ENCODE measurements at regions not wholly inside any gene's neighbourhood (a gene's known extent, or its start where the extent isn't known, plus 50 kb on each side); places are given as distances from the start of the nearest gene placed in this dataset.

DNA sequence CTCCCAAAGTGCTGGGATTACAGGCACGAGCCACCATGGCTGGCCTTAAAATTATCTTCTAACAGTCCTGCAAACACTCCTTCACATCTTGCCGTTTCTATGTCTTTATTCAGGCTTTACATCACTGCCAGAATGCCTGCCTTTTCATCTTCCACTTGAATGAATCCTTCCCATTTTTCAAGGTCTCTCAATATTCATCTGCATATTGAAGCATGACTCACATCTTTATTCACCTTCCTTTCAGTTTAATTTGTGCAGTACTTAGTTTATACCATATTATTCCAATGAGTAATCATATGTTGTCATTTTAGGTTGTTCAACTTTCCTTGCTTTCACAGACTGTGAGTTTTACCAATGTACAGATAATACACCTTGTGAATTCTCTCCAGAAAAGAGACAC, 510.1 kb upstream of the PIK3C3 start:
- no peak for DNase-seq (ENCODE audit: low spot score)
- Histone ChIP-seq H3K79me2 (ENCODE audit: low read depth) (no peaks in the 10 kb centered on the region), H2AFZ (replicated peaks) (no peak overlapping the region), H3K9ac (no peak overlapping the region), H3K4me1 (no peaks in the 10 kb centered on the region), H4K20me1 (ENCODE audit: low read depth) (no peaks in the 10 kb centered on the region), H3F3A (ENCODE audit: low read depth) (no peaks in the 10 kb centered on the region), H3K27me3 (no peaks in the 10 kb centered on the region), H3K4me2 (no peak overlapping the region), H3K9me3 (ENCODE audit: low read depth) (no peaks in the 10 kb centered on the region), H3K27ac (no peak overlapping the region), H3K36me3 (no peaks in the 10 kb centered on the region), H3K4me3 (no peak overlapping the region)
- peaks cover 3% of the 10 kb centered on the region for H3K4me1 Mint-ChIP-seq
- no peak overlapping the region for H3K27ac Mint-ChIP-seq
- peaks cover 3% of the 10 kb centered on the region for H3K9me3 Mint-ChIP-seq
- no peaks in the 10 kb centered on the region for H3K36me3 Mint-ChIP-seq
- no peak for TF ChIP-seq EZH2 (IDR thresholded peaks at IDR 0.05)
- no peak for TF ChIP-seq EZH2phosphoT487 (IDR thresholded peaks at IDR 0.05)
- TF ChIP-seq, protein P1, sequence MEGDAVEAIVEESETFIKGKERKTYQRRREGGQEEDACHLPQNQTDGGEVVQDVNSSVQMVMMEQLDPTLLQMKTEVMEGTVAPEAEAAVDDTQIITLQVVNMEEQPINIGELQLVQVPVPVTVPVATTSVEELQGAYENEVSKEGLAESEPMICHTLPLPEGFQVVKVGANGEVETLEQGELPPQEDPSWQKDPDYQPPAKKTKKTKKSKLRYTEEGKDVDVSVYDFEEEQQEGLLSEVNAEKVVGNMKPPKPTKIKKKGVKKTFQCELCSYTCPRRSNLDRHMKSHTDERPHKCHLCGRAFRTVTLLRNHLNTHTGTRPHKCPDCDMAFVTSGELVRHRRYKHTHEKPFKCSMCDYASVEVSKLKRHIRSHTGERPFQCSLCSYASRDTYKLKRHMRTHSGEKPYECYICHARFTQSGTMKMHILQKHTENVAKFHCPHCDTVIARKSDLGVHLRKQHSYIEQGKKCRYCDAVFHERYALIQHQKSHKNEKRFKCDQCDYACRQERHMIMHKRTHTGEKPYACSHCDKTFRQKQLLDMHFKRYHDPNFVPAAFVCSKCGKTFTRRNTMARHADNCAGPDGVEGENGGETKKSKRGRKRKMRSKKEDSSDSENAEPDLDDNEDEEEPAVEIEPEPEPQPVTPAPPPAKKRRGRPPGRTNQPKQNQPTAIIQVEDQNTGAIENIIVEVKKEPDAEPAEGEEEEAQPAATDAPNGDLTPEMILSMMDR (IDR thresholded peaks at IDR 0.05) = no peak
- H3K4me3 Mint-ChIP-seq = no peak overlapping the region
- H3K27me3 Mint-ChIP-seq (ENCODE audit: insufficient read depth, low read depth) = peaks cover 2% of the 10 kb centered on the region

DNA sequence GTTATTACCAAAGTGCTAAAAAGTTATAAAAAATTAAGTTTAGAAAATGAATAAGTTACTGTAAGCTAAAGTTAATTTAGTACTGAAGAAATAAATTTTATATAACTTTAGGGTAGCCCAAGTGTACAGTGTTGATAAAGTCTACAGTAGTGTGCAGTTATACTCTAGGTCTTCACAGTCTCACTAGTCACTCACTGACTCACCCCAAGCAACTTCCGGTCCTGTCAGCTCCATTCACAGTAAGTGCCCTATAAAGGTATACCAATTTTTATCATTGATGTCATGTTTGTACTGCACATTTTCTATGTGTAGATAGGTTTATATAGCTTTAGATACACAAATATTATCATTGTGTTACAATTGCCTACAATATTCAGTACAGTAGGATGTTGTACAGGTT, 518.3 kb upstream of the PIK3C3 start:
- Histone ChIP-seq H3K79me2 (ENCODE audit: low read depth) (no peaks in the 10 kb centered on the region), H3K4me3 (no peak overlapping the region), H3K9me3 (ENCODE audit: low read depth) (no peaks in the 10 kb centered on the region), H3F3A (ENCODE audit: low read depth) (no peaks in the 10 kb centered on the region), H3K27me3 (no peaks in the 10 kb centered on the region), H3K4me1 (no peaks in the 10 kb centered on the region), H4K20me1 (ENCODE audit: low read depth) (no peaks in the 10 kb centered on the region), H3K36me3 (no peaks in the 10 kb centered on the region), H3K27ac (no peak overlapping the region), H2AFZ (replicated peaks) (no peak overlapping the region), H3K4me2 (no peak overlapping the region), H3K9ac (no peak overlapping the region)
- Mint-ChIP-seq H3K4me3 (no peak overlapping the region), H3K27ac (no peak overlapping the region), H3K4me1 (no peaks in the 10 kb centered on the region), H3K27me3 (ENCODE audit: insufficient read depth, low read depth) (peaks cover 5% of the 10 kb centered on the region), H3K9me3 (peaks cover 10% of the 10 kb centered on the region), H3K36me3 (no peaks in the 10 kb centered on the region)
- TF ChIP-seq EZH2 (IDR thresholded peaks at IDR 0.05) = no peak
- TF ChIP-seq, protein P1 (IDR thresholded peaks at IDR 0.05) = no peak
- TF ChIP-seq EZH2phosphoT487 (IDR thresholded peaks at IDR 0.05) = no peak
- DNase-seq (ENCODE audit: low spot score) = no peak

DNA sequence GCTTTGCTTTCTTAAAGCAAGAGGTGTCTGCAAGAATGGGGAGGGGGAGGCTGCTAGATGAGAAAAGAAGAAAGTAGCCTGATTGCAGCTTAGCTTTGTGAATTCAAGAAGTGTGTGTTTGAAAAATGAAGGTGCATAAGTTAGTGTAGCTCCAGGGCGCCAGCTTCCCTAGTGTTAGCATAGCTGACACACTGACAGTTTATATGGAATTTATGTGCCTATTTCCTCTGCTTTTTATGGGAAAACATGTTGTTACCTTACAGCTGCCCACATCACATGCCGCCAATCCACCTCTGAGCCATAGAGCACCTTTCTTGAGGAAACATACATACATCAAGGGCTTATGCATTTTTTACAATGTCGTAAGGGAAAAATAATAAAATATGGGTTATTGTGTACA, 536.4 kb upstream of the PIK3C3 start:
- Mint-ChIP-seq H3K36me3 (no peaks in the 10 kb centered on the region), H3K4me1 (no peaks in the 10 kb centered on the region), H3K9me3 (no peaks in the 10 kb centered on the region), H3K4me3 (no peak overlapping the region), H3K27me3 (ENCODE audit: insufficient read depth, low read depth) (no peaks in the 10 kb centered on the region), H3K27ac (no peak overlapping the region)
- Histone ChIP-seq H3K4me1 (no peaks in the 10 kb centered on the region), H3K4me2 (no peak overlapping the region), H3K9ac (no peak overlapping the region), H3K36me3 (no peaks in the 10 kb centered on the region), H2AFZ (replicated peaks) (no peak overlapping the region), H3F3A (ENCODE audit: low read depth) (no peaks in the 10 kb centered on the region), H3K27me3 (no peaks in the 10 kb centered on the region), H3K27ac (no peak overlapping the region), H3K4me3 (no peak overlapping the region), H3K79me2 (ENCODE audit: low read depth) (no peaks in the 10 kb centered on the region), H3K9me3 (ENCODE audit: low read depth) (no peaks in the 10 kb centered on the region), H4K20me1 (ENCODE audit: low read depth) (no peaks in the 10 kb centered on the region)
- TF ChIP-seq EZH2phosphoT487 (IDR thresholded peaks at IDR 0.05) (no peak), EZH2 (IDR thresholded peaks at IDR 0.05) (no peak)
- TF ChIP-seq, protein P1 (IDR thresholded peaks at IDR 0.05) = no peak
- DNase-seq (ENCODE audit: low spot score) = no peak

DNA sequence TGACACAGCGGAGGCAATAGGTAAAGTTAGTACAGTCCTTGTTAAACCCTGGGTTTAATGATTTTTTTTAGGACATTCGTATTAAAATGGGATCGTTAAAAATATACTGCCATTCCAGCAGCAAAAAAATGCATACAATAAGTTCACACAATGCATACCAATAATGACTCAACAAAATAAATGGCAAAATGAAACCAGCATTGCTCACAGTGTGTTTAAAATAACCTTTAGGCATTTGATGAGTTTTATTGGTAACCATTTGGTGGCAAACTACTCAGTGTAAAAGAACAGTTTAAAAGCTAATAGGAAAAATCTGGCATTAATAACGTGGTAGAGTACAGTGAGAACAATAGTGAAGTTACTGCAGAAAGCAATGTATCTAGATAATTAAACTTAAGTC, 539.0 kb upstream of the PIK3C3 start:
- no peak for DNase-seq (ENCODE audit: low spot score)
- Mint-ChIP-seq H3K4me3 (no peak overlapping the region), H3K9me3 (peaks cover 3% of the 10 kb centered on the region), H3K27me3 (ENCODE audit: insufficient read depth, low read depth) (no peaks in the 10 kb centered on the region), H3K27ac (no peak overlapping the region), H3K4me1 (no peaks in the 10 kb centered on the region), H3K36me3 (no peaks in the 10 kb centered on the region)
- no peaks in the 10 kb centered on the region for H3F3A ChIP-seq (ENCODE audit: low read depth)
- no peak overlapping the region for H2AFZ ChIP-seq (replicated peaks)
- H3K9me3 ChIP-seq (ENCODE audit: low read depth) = no peaks in the 10 kb centered on the region
- no peaks in the 10 kb centered on the region for H3K36me3 ChIP-seq
- no peaks in the 10 kb centered on the region for H3K79me2 ChIP-seq (ENCODE audit: low read depth)
- TF ChIP-seq EZH2 (IDR thresholded peaks at IDR 0.05) (no peak), EZH2phosphoT487 (IDR thresholded peaks at IDR 0.05) (no peak)
- TF ChIP-seq, protein P1 (IDR thresholded peaks at IDR 0.05) = no peak
- no peak overlapping the region for H3K27ac ChIP-seq
- H3K4me2 ChIP-seq = no peak overlapping the region
- no peaks in the 10 kb centered on the region for H3K4me1 ChIP-seq
- H4K20me1 ChIP-seq (ENCODE audit: low read depth) = no peaks in the 10 kb centered on the region
- H3K4me3 ChIP-seq = no peak overlapping the region
- H3K9ac ChIP-seq = no peak overlapping the region
- no peaks in the 10 kb centered on the region for H3K27me3 ChIP-seq
